ENCODE measurements at regions not wholly inside any gene's neighbourhood (a gene's known extent, or its start where the extent isn't known, plus 50 kb on each side); places are given as distances from the start of the nearest gene placed in this dataset.
"Not testable (repeated sequence)": the region's sequence is repeated elsewhere in the genome, so short reads cannot be mapped to it uniquely, and the experiment has no call there.

DNA sequence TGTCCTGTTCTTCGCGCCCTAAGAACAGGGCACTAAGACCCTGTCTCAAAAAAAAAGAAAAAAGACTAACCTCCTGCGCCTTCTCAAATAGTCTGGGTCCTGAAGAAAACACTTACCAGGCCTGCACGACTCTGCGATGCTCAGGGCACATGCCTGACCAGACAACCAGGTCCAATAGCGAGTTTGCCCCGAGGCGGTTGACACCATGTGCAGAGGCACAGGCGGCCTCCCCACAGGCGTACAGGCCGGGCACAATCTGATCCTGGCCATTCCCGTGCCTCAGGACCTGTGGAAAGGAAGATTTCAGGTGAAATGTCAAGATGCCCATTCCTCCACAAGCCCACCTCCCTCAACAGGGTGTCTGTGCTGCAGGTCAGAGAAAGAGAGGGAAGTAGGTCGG is 65.9 kb upstream of the TNK2 start:
- DNase-seq (ENCODE audit: low read depth): not testable (repeated sequence)

DNA sequence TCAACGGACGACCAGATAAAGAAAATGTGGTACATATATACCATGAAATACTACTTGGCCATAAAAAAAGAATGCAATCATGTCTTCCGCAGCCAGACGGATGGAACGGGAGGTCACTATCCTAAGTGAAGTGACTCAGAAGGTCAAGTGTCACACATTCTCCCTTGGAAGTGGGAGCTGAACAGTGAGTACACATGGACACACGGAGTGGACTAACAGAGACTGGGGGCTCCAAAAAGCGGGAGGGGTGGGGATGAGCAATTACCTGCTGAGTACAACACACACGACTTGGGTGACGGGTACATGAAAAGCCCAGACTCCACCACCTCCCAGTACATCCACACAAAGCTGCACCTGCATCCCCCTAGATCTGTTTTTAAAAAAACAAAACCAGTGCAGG is 62.5 kb upstream of the TNK2 start:
- DNase-seq (ENCODE audit: low read depth): not testable (repeated sequence)

DNA sequence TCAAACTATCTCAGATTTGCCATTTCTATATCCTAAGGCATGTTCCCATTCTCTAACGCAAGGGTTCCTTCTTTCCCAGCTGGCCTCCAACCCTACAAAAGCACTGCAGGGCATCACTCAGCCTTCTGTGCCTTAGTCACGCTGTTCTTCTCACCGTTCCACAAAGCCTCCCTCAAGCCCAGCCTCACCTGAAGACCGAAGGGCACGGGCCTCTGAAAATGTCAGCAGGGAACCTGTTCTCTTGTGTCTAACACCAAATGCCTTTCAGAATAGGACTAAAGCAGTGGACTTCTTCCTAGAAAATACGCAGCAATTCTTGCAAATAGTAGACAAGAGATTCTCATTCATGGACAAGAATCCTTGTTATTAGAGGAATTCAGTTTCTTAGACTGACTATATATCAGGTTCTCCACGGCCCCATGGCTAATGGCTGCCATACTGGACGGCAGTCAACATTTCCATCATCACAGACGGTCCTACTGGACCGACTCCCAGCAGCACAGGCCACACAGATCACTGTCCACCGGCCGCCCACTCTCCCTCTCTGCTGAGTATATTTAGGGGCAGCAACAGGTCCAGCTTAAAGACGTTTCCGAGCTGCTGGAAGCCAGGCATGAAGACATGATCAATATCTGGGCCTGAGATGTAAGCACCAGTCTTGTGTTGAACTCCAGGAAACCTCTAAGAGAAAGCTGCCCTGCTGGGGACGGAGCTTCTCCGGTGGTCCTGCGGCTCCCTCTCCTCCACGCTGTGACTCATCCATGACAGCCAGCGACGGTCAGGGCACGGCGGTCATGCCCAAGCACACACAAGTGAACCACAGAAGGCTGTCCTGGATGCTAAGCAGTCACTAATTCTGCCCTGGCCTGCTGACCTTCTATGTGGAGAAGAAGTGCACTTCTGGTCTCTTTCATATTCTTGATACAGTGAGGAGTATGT is 61.8 kb upstream of the TNK2 start:
- DNase-seq (ENCODE audit: low read depth): not testable (repeated sequence)

DNA sequence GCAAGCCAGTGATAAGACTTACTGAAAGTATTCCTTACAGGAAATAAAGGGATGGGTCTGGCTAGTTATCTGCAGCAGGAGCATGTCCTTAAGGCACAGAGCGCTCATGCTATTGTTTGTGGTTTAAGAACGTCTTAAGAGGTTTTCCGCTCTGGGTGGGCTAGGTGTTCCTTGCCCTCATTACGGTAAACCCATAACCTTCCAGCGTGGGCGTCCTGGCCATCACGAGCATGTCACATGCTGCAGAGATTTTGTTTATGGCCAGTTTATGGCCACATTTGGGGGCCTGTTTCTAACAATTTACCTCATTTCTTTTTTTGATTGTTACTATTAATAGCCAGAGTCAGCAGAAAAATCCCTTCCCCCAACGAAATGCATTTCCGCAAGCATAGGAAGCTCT is 61.0 kb upstream of the TNK2 start:
- DNase-seq (ENCODE audit: low read depth): not testable (repeated sequence)

DNA sequence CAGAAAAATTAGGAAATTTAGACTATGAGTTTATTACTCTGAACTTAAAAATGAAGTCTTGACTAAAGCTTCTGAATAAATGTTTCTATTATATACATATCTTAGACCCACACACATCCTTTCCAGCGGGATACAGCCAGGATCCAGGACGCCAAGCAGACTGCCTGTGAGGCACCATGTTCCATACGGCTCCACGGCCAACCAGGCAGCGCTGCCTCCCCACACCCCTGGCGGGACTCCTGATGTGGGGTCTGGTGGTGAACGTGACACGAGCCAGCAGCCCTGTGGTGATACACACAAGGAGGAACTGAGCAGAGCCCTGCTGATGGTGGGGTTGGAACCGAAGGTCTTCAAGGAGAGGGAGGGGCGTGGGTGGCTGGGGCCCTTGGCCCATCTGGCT is 59.8 kb upstream of the TNK2 start:
- not testable (repeated sequence) for DNase-seq (ENCODE audit: low read depth)

DNA sequence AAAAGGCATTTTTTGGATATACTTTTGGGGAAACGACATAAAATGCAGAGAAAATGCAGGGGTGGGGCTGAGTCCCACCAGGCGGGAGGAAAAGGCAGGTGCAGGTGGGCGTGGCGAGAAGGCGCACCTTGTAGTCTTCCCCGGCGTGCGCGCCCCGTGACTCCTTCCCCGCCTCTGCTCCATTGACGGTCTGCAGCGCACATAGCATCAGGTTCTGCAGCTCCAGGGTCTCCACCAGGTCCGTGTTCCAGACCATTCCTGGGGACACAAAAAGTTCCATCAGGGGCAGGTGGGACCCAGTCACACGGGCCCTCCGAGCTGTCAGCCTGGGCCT is 59.0 kb upstream of the TNK2 start:
- DNase-seq (ENCODE audit: low read depth): not testable (repeated sequence)

DNA sequence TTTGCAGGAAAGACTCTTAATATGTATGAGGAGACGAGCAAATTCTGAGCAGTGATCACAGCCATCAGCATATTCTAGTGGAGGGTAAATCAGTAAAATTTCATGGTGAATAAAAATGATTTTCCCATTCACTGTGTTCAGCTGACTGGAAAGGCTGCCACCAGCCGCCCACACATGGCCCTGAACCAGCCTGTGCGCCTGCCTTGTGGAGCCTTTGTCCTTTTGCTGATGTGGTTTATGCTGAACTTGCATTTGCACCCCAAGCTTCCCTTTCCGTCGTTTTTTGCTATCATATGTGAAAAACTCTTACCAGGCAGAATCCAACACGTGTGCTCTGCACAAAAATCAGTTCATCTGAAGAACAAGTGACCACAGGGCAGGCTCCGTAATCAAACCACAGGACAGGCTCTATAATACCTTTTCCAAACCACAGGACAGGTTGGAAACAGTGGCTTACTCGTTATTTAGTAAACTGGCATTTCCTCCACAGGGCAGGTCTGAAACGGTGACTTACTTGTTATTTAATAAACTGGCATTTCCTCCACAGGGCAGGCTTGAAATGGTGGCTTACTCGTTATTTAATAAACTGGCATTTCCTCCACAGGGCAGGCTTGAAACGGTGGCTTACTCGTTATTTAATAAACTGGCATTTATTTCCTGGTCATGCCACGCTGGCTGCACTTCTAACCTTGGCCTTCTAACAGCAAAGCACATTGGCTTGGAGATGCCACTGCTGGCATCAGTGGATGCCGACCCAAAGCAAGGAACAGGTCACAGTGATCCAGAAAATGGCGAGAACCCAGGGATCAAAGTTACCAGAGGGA is 58.4 kb upstream of the TNK2 start:
- not testable (repeated sequence) for DNase-seq (ENCODE audit: low read depth)

DNA sequence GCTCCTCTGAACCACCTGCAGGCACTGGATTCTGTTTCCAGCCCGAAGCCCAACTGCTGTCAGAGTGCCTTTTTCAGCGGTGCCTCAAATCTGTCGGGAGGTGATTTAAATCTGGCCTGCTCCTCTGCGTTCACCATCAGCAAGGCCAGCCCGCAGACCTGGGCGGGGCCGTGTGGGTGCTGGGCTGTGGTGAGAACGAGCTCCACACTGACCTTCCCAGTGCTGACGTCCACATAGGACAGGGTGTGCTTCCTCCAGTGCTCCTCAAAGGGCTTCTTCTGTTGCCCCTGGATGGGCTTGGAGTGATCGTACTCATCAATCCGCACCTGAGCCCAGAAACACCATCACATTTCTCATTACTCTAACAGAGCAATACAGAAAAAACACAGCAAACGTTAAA is 56.9 kb upstream of the TNK2 start:
- DNase-seq (ENCODE audit: low read depth): not testable (repeated sequence)

DNA sequence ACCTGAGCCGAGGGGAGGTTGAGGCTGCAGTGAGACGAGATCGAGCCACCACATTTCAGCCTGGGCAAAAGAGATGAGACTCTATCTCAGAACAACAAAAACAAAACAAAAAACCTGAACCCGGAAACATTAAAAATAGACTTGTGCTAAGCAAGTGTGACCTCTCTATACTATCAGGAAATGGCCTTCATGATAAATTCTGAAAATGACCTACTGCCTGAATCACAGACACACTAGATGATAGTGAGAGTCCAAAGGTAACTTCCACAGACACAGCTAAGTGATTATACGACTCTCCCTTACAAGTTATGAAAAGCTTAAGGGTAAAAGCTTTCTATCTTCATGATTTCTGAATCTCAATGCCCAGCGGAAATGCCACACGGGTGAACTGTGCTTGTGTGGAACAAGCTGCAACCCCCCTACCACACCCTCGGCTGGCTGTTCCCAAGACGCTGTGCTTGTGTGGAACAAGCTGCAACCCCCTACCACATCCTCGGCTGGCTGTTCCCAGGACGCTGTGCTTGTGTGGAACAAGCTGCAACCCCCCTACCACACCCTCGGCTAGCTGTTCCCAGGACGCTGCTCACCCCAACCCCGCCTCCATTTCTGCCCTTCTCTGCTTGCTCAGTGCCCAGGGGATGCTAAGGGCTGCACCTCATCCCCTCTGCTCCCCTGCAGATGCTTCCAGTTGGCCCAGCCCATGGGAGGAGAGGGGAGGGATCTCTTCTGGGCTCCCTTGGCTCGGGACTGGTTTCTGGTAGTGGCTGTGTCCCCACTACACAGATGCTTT is 56.2 kb upstream of the TNK2 start:
- DNase-seq (ENCODE audit: low read depth): not testable (repeated sequence)

DNA sequence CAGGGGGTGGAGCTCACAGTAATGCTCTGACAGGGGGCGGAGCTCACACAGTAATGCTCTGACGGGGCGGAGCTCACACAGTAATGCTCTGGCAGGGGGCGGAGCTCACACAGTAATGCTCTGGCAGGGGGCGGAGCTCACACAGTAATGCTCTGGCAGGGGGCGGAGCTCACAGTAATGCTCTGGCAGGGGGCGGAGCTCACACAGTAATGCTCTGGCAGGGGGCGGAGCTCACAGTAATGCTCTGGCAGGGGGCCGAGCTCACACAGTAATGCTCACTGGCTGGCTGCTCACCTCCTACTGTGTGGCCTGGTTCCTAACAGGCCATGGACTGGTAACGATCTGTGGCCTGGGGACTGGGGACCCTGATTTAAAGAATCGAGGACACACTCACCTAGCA is 53.9 kb upstream of the TNK2 start:
- not testable (repeated sequence) for DNase-seq (ENCODE audit: low read depth)

DNA sequence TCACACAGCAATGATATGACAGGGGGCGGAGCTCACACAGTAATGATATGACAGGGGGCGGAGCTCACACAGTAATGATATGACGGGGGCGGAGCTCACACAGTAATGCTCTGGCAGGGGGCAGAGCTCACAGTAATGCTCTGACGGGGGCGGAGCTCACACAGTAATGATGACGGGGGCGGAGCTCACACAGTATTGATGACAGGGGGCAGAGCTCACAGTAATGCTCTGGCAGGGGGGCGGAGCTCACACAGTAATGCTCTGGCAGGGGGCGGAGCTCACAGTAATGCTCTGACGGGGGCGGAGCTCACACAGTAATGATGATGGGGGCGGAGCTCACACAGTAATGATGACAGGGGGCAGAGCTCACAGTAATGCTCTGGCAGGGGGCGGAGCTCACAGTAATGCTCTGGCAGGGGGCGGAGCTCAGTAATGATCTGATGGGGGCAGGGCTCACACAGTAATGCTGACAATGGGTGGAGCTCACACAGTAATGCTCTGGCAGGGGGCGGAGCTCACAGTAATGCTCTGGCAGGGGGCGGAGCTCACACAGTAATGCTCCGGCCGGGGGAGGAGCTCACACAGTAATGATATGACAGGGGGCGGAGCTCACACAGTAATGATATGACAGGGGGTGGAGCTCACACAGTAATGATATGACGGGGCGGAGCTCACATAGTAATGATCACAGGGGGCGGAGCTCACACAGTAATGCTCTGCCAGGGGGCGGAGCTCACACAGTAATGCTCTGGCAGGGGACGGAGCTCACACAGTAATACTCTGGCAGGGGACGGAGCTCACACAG is 52.8 kb upstream of the TNK2 start:
- peak; percentile 21 for DNase-seq (ENCODE audit: low read depth)

DNA sequence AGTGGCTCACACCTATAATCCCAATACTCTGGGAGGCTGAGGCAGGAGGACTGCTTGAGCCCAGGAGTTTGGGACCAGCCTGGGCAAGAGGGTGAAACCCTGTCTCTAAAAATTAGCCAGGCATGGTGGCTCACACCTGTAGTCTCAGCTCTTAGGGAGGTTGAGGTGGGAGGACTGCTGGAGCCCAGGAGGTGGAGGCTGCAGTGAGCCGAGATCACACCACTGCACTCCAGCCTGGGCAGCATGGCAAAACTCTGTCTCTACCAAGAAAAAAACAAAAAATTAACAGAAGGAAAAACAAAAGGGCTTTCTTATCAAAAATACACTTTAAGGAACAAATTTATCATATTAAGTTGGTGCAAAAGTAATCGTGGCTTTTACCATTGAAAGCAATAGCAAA is 51.8 kb upstream of the TNK2 start:
- not testable (repeated sequence) for DNase-seq (ENCODE audit: low read depth)

DNA sequence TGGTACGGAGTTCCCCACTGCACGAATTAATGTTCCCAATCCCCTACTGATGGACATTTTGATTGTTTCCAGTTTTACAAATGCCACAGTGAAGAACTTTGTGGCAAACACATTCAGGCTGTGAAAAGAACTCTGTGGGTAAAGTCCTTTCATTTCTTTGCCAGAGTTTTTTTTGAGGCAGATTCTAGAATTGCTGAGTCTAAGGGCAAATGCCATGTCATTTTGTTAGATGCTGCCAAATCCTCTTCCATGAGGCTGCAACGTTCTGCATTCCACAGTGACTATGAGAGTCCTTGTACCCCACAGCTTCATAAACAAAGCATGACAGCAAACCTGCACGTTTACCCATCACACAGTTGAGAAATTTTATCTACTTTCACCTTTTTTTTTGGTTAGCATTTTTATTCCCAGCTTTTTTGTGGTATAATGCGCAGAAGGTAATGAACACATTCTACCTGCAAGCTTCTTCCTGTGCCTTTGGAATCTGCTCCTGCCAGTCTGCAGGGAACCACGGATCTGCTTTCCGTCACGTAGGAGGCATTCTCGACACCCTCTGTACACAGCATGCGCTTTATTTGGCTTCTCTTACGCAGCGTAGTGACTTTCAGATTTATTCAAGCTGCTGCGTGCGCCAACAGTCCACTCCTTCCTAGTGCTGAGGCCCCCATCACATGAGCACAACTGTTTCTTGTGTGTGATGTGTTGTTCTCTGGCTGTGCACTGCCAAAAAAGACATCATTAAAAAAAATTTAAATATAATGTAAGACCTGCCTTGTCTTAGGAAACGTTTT is 51.2 kb upstream of the TNK2 start:
- not testable (repeated sequence) for DNase-seq (ENCODE audit: low read depth)

DNA sequence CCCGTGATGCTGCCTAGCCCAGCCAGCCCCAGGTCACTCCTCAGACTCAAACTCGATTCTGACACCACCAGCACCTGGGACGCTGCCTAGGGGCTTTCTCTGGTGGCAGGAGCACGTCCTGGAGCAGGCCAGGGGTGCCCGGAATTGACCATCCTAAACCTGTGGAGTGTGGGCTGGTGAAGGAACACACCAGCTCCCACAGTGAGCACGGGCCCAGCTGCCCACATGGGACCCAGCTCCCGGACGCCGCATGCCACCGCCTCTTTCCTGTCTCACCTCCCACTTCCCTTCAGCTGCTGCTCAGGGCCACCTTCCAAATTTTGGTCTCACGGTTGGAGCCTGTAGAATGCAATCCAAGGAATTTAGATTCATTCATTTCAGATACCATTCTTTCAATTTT is 50.4 kb upstream of the TNK2 start:
- not testable (repeated sequence) for DNase-seq (ENCODE audit: low read depth)
